SK-N-SH treated with all-trans-retinoic acid at 6 μM for 48 hours (cell line): ENCODE measurements at regions not wholly inside any gene's neighbourhood (a gene's known extent, or its start where the extent isn't known, plus 50 kb on each side); places are given as distances from the start of the nearest gene placed in this dataset.

Experiments
- ARNTL ChIP-seq: fragments of 450-650 bp; formaldehyde crosslinking; IDR thresholded peaks from 2 replicates; pipeline ENCODE4 v1.5.0; 2020; ENCODE audit warnings: low read depth, mild to moderate bottlenecking, moderate library complexity, borderline replicate concordance
- ESRRG ChIP-seq: fragments of 250-450 bp; sonication (Bioruptor Pico); IDR thresholded peaks from 2 replicates; pipeline ENCODE4 v1.6.1; 2021; ENCODE audit warnings: mild to moderate bottlenecking
- PATZ1 ChIP-seq: fragments of 250-450 bp; sonication (Bioruptor Pico); IDR thresholded peaks from 2 replicates; pipeline ENCODE4 v1.8.0; 2020; ENCODE audit warnings: mild to moderate bottlenecking, moderate library complexity, borderline replicate concordance
- SNAI2 ChIP-seq: fragments of 250-450 bp; sonication (Bioruptor Pico); IDR thresholded peaks from 2 replicates; pipeline ENCODE4 v1.5.0; 2020; ENCODE audit warnings: mild to moderate bottlenecking, moderate library complexity
- TOX ChIP-seq: fragments of 250-450 bp; sonication (Bioruptor Pico); IDR thresholded peaks from 2 replicates; pipeline ENCODE4 v1.8.0; 2021; ENCODE audit warnings: mild to moderate bottlenecking, moderate library complexity, borderline replicate concordance
- ZC3H10 ChIP-seq: fragments of 250-450 bp; sonication (Bioruptor Pico); IDR thresholded peaks from 2 replicates; pipeline ENCODE4 v1.5.1; 2021; ENCODE audit warnings: mild to moderate bottlenecking, moderate library complexity
- ZFP30 ChIP-seq: fragments of 450-650 bp; formaldehyde crosslinking; IDR thresholded peaks from 2 replicates; pipeline ENCODE4 v1.5.0; 2022; ENCODE audit warnings: mild to moderate bottlenecking, moderate library complexity
- TF ChIP-seq, protein P1 (sequence below): fragments of 250-450 bp; sonication (Bioruptor Pico); IDR thresholded peaks from 2 replicates; pipeline ENCODE4 v1.5.1; 2020; ENCODE audit warnings: low read depth, mild to moderate bottlenecking, moderate library complexity
- TF ChIP-seq, protein P2 (sequence below): fragments of 250-450 bp; sonication (Bioruptor Pico); IDR thresholded peaks from 2 replicates; pipeline ENCODE4 v1.5.1; 2021; ENCODE audit warnings: mild to moderate bottlenecking, moderate library complexity

GRCh38 chr9:81035601-81036000, 653.7 kb downstream of the TLE1 start:
- TF ChIP-seq, protein P1, sequence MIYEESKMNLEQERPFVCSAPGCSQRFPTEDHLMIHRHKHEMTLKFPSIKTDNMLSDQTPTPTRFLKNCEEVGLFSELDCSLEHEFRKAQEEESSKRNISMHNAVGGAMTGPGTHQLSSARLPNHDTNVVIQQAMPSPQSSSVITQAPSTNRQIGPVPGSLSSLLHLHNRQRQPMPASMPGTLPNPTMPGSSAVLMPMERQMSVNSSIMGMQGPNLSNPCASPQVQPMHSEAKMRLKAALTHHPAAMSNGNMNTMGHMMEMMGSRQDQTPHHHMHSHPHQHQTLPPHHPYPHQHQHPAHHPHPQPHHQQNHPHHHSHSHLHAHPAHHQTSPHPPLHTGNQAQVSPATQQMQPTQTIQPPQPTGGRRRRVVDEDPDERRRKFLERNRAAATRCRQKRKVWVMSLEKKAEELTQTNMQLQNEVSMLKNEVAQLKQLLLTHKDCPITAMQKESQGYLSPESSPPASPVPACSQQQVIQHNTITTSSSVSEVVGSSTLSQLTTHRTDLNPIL (CRISPR knock-in tag), result no peak
- TF ChIP-seq PATZ1 (CRISPR knock-in tag) (no peak), ZC3H10 (CRISPR knock-in tag) (no peak), ARNTL (CRISPR knock-in tag) (no peak), TOX (no peak), ZFP30 (no peak), SNAI2 (CRISPR knock-in tag) (no peak), ESRRG (CRISPR knock-in tag) (no peak)
- TF ChIP-seq, protein P2, sequence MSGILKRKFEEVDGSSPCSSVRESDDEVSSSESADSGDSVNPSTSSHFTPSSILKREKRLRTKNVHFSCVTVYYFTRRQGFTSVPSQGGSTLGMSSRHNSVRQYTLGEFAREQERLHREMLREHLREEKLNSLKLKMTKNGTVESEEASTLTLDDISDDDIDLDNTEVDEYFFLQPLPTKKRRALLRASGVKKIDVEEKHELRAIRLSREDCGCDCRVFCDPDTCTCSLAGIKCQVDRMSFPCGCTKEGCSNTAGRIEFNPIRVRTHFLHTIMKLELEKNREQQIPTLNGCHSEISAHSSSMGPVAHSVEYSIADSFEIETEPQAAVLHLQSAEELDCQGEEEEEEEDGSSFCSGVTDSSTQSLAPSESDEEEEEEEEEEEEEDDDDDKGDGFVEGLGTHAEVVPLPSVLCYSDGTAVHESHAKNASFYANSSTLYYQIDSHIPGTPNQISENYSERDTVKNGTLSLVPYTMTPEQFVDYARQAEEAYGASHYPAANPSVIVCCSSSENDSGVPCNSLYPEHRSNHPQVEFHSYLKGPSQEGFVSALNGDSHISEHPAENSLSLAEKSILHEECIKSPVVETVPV (CRISPR knock-in tag), result no peak
